Hepatocyte (in vitro differentiated cells): ENCODE measurements at regions not wholly inside any gene's neighbourhood (a gene's known extent, or its start where the extent isn't known, plus 50 kb on each side); places are given as distances from the start of the nearest gene placed in this dataset.

Experiments
- DNase-seq: peaks from one replicate; pipeline ENCODE4 v3.0.0-alpha.2; 2016; ENCODE audit warnings: low spot score
- H2AFZ ChIP-seq: fragments of 200-600 bp; sonication (generic); 2 replicates; pipeline ENCODE4 v1.6.0; 2016; ENCODE audit warnings: antibody characterized with exemption, mild to moderate bottlenecking
- H3K27ac ChIP-seq: fragments of 200-600 bp; sonication (generic); 2 replicates; pipeline ENCODE4 v1.5.1; 2016; ENCODE audit warnings: mild to moderate bottlenecking
- H3K27me3 ChIP-seq: fragments of 200-600 bp; sonication (generic); 2 replicates; pipeline ENCODE4 v1.6.1; 2016
- H3K36me3 ChIP-seq: fragments of 200-600 bp; sonication (generic); replicated peaks from 2 replicates; pipeline ENCODE4 v1.5.1; 2016; ENCODE audit warnings: low read depth; ENCODE audit not compliant: insufficient read depth
- H3K4me1 ChIP-seq: fragments of 200-600 bp; sonication (generic); 2 replicates; pipeline ENCODE4 v1.5.1; 2016; ENCODE audit warnings: mild to moderate bottlenecking, moderate library complexity; ENCODE audit not compliant: insufficient read depth
- H3K4me2 ChIP-seq: fragments of 200-600 bp; sonication (generic); 2 replicates; pipeline ENCODE4 v1.6.0; 2016
- H3K4me3 ChIP-seq: fragments of 200-600 bp; sonication (generic); 2 replicates; pipeline ENCODE4 v1.5.1; 2016; ENCODE audit warnings: mild to moderate bottlenecking
- H3K79me2 ChIP-seq: fragments of 200-600 bp; sonication (generic); 2 replicates; pipeline ENCODE4 v1.6.0; 2017; ENCODE audit warnings: mild to moderate bottlenecking
- H3K9me2 ChIP-seq: fragments of 200-600 bp; sonication (generic); replicated peaks from 2 replicates; pipeline ENCODE4 v1.6.0; 2017; ENCODE audit warnings: mild to moderate bottlenecking; ENCODE audit not compliant: insufficient read depth
- H3K9me3 ChIP-seq: fragments of 200-600 bp; sonication (generic); 2 replicates; pipeline ENCODE4 v1.5.1; 2016; ENCODE audit warnings: low read depth, mild to moderate bottlenecking
- H4K20me1 ChIP-seq: fragments of 200-600 bp; sonication (generic); 2 replicates; pipeline ENCODE4 v1.6.0; 2016; ENCODE audit warnings: mild to moderate bottlenecking; ENCODE audit not compliant: insufficient read depth, poor library complexity, severe bottlenecking
- EZH2 ChIP-seq: fragments of 200-600 bp; sonication (generic); IDR thresholded peaks from 2 replicates; pipeline ENCODE4 v1.6.1; 2016; ENCODE audit warnings: antibody characterized with exemption, mild to moderate bottlenecking, borderline replicate concordance
- EZH2phosphoT487 ChIP-seq: fragments of 200-600 bp; sonication (generic); IDR thresholded peaks from one replicate; pipeline ENCODE4 v1.6.1; 2018; ENCODE audit warnings: antibody characterized with exemption, mild to moderate bottlenecking, low read depth, moderate library complexity; ENCODE audit not compliant: unreplicated experiment, severe bottlenecking
- WGBS: methylation state at CpG from one replicate; pipeline ENCODE4 v1.1.6; 2016; ENCODE audit warnings: low lambda C conversion rate; ENCODE audit errors: missing lambda C conversion rate; 5-methylcytosine and 5-hydroxymethylcytosine counted together
- TF ChIP-seq, protein P1 (sequence below): fragments of 200-600 bp; sonication (generic); IDR thresholded peaks from 2 replicates; pipeline ENCODE4 v1.5.1; 2016; ENCODE audit warnings: antibody characterized with exemption, mild to moderate bottlenecking; ENCODE audit not compliant: poor library complexity

DNA sequence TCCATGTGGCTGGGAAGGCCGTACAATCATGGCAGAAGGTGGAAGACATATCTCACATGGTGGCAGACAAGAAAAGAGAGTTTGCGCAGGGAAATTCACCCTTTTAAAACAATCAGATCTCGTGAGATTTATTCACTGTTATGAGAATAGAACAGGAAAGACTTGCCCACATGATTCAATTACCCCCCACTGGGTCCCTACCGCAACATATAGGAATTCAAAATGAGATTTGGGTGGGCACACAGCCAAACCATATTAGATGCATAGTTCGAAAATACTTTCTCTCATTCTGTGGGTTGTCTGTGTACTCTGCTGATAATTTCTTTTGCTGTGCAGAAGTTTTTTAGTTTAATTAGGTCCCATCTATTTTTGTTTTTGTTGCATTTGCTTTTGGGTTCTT lies 990.3 kb downstream of the PLA2G4A start:
- Histone ChIP-seq H3K27ac (no peak overlapping the region), H2AFZ (no peak overlapping the region), H3K4me2 (no peak overlapping the region), H3K36me3 (no peaks in the 10 kb centered on the region), H4K20me1 (no peaks in the 10 kb centered on the region), H3K4me1 (no peaks in the 10 kb centered on the region), H3K9me3 (no peaks in the 10 kb centered on the region), H3K4me3 (no peak overlapping the region), H3K27me3 (no peaks in the 10 kb centered on the region), H3K79me2 (no peaks in the 10 kb centered on the region), H3K9me2 (no peaks in the 10 kb centered on the region)
- WGBS, result 49% methylated on average over 5 of the region's 5 CpGs
- no peak for DNase-seq
- no peak for TF ChIP-seq EZH2phosphoT487
- TF ChIP-seq, protein P1, sequence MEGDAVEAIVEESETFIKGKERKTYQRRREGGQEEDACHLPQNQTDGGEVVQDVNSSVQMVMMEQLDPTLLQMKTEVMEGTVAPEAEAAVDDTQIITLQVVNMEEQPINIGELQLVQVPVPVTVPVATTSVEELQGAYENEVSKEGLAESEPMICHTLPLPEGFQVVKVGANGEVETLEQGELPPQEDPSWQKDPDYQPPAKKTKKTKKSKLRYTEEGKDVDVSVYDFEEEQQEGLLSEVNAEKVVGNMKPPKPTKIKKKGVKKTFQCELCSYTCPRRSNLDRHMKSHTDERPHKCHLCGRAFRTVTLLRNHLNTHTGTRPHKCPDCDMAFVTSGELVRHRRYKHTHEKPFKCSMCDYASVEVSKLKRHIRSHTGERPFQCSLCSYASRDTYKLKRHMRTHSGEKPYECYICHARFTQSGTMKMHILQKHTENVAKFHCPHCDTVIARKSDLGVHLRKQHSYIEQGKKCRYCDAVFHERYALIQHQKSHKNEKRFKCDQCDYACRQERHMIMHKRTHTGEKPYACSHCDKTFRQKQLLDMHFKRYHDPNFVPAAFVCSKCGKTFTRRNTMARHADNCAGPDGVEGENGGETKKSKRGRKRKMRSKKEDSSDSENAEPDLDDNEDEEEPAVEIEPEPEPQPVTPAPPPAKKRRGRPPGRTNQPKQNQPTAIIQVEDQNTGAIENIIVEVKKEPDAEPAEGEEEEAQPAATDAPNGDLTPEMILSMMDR, result no peak
- no peak for TF ChIP-seq EZH2

- no peak overlapping the region for H3K4me2 ChIP-seq
- DNase-seq, result no peak
- no peak overlapping the region for H3K4me3 ChIP-seq
- H3K27me3 ChIP-seq, result no peaks in the 10 kb centered on the region
- no peaks in the 10 kb centered on the region for H3K79me2 ChIP-seq
- no peaks in the 10 kb centered on the region for H3K9me2 ChIP-seq
- no peaks in the 10 kb centered on the region for H3K9me3 ChIP-seq
- no peak overlapping the region for H2AFZ ChIP-seq
- H3K4me1 ChIP-seq, result peaks cover 8% of the 10 kb centered on the region
- no peaks in the 10 kb centered on the region for H3K36me3 ChIP-seq
- 95% methylated on average over 12 of the region's 12 CpGs for WGBS
- H4K20me1 ChIP-seq, result no peaks in the 10 kb centered on the region
- no peak overlapping the region for H3K27ac ChIP-seq
- TF ChIP-seq, protein P1, result no peak
- TF ChIP-seq EZH2, result no peak
- TF ChIP-seq EZH2phosphoT487, result no peak
These were observed 1007.8 kb downstream of the PLA2G4A start for GRCh38 chr1:187836557-187836956.

GRCh38 chr1:187837787-187838186 lies 1009.0 kb downstream of the PLA2G4A start:
- no peak overlapping the region for H3K4me3 ChIP-seq
- H3K27me3 ChIP-seq, result no peaks in the 10 kb centered on the region
- DNase-seq, result no peak
- WGBS, result 91% methylated on average over 2 of the region's 2 CpGs
- H3K79me2 ChIP-seq, result no peaks in the 10 kb centered on the region
- no peaks in the 10 kb centered on the region for H3K9me2 ChIP-seq
- H3K9me3 ChIP-seq, result no peaks in the 10 kb centered on the region
- no peak overlapping the region for H2AFZ ChIP-seq
- no peak overlapping the region for H3K27ac ChIP-seq
- H3K4me1 ChIP-seq, result peaks cover 8% of the 10 kb centered on the region
- TF ChIP-seq, protein P1, result no peak
- TF ChIP-seq EZH2phosphoT487 (no peak), EZH2 (no peak)
- no peaks in the 10 kb centered on the region for H3K36me3 ChIP-seq
- no peaks in the 10 kb centered on the region for H4K20me1 ChIP-seq
- no peak overlapping the region for H3K4me2 ChIP-seq
